Stimulated activated CD8-positive, alpha-beta memory T cell treated with anti-CD3 and anti-CD28 coated beads, Interleukin-12 subunit alpha, Interleukin-12 subunit beta, amount 100 ng/mL, for 1 hour (primary cell): ENCODE measurements at regions not wholly inside any gene's neighbourhood (a gene's known extent, or its start where the extent isn't known, plus 50 kb on each side); places are given as distances from the start of the nearest gene placed in this dataset.

ENCODE experiments used
- DNase-seq: peaks from one replicate; pipeline ENCODE4 v3.0.0-alpha.2; 2020; ENCODE audit warnings: low read depth

DNA sequence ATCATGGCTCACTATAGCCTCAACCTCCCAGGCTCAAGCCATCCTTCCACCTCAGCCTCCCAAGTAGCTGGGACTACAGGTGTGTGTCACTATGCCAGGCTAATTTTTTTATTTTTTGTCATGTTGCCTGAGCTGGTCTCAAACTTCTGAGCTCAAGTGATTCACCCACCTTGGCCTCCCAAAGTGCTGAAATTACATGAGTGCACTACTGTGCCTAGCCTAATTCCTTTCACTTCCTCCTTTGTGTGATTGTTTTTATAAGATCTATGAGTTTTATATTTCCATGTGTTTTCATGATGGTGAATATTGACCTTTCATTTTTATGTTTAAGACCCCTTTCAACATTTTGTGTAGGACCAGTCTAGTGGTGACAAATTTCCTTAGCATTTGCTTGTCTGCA, 55.2 kb upstream of the IL12B start:
- DNase-seq: no peak

DNA sequence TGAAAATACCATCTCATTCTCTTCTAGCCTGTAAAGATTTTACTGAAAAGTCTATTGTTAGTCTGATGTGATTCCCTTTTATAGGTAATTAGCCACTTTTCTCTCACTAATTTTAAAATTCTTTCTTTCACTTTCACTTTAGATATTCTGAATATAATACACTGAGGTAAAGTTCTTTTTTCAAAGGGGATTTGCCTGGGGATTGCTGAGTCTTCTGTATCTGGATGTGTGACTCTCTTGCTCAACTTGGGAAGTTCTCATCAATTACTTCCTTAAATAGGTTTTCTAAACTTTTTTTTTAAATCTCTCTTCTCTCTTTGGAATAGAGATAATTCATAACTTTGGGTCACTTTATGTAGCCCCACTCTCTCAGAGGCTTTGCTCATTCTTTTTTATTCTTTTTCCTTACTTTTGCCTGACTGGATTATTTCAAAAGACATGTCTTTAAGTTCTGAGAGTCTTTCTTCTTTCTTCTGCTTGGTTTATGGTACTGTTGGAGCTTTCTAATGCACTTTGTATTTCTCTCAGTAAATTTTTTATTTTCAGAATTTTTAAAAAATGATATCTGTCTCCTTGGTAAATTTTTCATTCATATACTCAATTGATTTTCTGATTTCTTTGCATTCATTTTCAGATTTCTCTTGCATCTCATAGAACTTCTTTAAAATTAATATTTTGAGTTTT, 55.9 kb upstream of the IL12B start:
- no peak for DNase-seq

DNA sequence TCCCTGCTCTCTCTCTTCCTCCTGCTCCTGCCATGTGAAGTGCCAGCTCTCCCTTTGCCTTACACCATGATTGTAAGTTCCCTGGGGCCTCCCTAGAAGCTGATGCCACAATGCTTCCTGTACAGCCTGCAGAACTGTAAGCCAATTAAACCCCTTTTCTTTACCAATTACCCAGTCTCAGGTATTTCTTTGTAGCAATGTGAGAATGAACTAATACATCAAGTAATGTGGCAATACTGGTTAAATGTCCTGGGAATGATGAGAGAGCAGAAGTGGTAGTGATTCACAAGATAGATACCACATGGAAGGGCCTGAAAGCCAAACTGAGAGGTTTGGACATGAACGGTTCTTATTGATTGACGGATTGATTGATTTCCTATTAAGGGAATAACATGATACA, 62.6 kb upstream of the IL12B start:
- DNase-seq: no peak

DNA sequence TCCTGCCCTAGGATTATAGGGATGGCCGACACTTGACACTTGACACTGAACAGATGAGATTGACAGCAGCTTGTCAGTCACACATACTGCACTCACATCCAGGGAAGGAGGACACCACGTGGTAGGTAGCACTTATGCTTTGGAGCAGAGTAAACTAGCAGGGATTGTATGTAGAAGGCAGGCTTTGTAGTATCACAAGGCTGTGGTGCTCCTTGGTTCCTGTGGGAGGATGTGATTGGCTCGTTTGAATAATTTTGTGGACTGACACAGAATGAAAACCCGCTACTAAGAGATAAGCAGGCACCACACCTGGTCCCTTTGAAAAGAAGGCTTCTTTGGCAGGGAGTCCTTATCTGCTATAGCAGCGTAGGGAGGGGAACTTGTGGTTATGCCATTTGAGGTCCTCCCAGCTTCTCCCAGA, 63.6 kb upstream of the IL12B start:
- DNase-seq: no peak

DNA sequence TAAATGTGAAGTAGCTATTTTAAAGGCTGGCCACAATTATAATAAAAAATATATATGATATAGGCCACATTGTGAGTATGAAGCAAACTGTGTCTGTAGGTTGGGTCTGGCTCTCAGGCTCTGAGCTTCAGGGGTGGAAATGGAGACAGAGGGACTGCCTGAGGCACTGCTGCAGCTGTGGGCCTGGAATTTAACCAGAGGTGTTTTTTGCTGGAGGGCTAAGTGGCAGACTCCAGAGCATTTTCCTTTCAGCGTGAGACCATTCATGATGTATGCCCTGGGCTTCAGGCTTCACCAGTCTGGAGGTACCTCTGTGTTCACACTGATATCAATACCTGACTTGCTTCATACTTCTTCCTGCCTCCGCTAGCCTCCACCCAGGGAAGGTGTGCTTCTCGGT, 64.9 kb upstream of the IL12B start:
- DNase-seq: no peak

DNA sequence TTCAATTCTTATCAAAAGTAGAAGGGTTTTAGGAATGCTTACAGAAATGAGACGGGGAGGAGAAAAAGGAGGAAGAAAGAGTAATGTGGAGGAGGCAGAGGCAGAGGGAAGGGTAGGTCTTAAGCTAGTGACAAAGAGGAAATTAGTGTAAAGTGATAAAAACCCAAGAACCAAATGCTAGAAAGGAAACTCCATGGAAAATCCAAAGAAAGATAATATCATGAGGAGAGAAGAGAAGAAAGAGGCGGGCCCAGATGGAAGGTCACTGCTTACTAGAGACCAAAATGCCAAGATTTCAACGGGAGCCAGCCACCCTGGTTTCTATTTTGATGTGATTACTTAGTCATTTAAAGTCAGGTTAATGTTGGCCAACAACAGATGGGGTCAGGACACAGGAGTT, 68.6 kb upstream of the IL12B start:
- no peak for DNase-seq

DNA sequence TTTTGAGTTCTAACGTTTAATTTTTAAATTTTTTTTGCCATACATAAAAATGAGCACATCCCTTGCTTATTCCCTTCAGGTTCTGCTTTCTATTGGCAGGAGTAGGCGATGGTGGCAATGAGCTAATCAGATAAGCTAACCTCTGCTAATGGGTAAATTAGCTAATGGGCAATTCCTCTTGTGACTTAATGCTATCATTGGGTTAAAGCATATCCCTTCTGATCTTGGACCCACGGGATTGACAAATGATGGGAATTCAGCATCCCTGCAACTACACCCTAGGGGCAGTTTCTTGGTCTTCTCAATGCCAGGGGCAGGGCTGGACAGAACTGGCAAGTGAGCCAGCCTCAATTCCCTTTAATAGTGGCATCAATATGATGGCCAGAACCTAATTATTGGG, 70.2 kb upstream of the IL12B start:
- DNase-seq: no peak

DNA sequence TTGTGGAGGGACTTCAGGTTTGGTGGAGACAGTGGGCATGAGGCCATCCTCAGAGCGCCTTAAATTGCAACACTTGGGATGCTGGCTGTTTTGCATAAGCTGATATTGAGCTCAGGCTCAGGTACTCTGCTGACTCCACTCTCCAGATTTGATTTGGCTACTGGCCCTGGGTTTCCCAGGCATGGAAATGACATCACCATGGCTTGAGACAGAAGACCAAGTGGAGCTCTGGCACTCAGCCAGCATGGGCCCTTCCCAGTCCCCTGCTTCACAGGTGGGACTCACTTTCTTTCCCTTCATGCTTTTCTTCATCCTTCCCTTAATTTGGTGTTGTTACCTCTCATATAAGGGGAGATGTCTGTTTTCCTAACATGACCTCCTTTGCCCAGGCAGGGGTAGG, 72.0 kb upstream of the IL12B start:
- DNase-seq: no peak

DNA sequence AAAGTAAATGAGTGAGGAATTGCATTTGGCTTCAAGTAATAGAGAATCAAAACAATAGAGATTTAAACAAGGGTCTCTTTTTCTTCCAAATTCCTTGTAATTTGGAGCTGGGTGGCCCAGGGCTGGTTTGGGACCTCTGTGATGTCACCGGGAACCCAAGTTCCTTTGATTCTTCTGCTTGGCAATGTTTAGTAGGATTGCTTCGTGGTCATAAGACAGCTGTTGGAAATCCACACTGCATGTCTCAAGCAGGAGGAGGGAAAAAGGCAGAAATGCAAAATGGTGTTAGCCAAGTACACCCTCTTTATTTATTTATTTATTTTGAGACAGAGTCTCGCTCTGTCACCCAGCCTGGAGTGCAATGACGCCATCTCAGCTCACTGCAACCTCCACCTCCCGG, 72.6 kb upstream of the IL12B start:
- DNase-seq: no peak

DNA sequence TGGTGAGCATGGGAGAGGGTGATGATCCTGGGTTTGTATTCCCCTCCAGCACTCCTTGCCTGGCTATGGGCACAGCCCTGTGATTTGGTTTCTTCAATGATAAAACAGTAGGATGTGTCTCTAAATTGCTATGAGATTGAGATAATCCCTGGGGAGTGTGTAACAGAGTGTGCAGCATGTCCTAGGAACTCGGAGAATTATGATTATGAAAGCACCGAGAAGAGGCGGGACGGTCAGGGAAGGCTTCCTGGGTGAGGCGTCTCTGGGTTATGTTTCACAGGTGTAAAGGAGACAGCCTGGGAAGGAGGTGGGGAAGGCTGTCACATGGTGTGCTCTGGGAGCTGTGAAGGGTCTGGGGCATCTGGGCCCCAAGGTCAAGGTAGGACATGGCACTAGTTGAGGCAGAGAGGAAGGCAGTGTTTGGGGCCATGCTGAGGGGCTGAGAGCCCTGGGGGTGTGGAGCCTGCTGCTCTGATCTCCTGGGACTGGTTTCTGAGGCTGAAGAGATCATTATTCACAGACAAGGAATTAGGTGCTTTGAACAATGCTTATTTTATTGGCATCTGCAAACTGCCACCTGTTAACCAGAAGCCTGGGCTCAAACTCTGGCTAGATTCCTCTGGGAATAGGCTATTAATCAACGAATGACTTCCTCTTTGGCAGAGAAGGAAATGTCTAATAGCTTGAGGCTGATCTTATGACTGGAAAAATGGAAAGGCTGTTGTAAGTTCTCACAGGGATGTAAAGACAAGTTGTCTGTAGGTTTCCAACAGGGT, 73.8 kb upstream of the IL12B start:
- DNase-seq: no peak

DNA sequence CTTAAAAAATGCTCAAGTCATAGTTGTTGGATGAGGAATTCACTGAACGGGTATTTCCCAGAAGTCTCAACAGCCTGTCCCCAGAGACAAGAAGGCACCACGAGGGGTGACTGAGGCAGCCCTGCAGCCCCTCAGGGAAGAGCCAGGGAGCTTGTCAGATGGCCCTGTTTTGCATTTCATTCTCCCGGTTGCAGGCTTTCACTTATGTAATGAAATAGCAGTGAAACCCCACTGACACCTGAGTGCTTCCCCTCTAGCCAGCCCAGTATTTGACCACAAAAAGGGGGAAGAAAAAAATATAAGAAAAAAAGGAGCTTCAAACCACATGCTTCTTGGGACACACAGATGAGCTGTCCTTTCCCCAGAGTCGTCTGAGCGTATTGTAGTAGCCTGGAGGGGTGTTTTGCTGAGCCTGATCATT, 75.3 kb upstream of the IL12B start:
- DNase-seq: no peak

DNA sequence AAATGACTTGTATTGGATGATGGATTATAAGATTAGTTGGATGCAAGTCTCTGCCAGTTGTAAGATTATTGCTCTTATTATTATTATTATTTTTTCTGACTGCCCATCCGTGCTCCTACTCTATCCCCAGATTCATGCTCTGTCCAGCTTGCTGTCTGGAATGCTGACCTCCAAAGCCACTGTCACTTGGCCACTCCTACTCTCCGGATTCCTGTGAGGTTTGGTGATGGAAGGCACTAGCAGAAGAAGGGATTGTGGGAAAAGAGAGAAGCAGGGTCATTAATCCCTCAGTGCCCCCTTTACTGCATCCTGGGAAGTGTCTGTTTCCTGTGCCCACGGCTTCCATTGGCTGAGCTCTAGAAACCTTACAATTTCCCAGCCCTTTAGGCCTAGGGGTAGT, 76.3 kb upstream of the IL12B start:
- no peak for DNase-seq

DNA sequence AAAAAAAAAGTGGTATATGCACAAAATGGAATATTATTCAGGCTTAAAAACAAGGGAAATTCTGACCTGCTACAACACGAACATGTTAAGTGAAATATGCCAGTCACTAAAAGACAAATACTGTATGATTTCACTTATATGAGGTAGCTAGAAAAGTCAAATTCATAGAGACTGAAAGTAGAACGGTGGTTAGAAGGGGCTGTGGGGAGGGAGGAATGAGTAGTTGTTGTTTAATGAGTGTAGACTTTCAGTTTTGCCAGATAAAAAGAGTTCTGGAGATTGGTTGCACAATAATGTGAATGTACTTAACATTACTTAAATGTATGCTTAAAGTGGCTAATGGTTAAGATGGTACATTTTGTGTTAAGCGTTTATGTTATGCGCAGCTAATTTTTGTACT, 79.5 kb upstream of the IL12B start:
- DNase-seq: no peak

DNA sequence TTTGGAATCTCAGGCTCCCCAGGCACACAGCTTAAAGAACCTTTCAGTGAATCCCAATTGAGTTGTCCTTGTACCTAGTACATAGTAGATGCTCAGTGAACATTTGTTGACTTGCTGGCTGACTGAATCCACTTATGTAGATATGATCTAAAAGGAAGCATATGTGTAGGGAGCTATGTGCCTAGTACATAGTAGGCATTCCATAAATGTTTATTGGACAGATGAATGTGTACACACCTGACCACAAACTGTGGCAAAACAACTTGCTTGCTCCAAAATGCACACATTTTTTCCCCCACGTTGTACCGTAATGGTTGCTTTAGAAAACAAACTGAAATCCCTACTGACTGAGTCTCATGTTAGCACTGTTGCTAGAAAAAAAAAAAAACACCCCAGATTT, 80.2 kb upstream of the IL12B start:
- DNase-seq: no peak

DNA sequence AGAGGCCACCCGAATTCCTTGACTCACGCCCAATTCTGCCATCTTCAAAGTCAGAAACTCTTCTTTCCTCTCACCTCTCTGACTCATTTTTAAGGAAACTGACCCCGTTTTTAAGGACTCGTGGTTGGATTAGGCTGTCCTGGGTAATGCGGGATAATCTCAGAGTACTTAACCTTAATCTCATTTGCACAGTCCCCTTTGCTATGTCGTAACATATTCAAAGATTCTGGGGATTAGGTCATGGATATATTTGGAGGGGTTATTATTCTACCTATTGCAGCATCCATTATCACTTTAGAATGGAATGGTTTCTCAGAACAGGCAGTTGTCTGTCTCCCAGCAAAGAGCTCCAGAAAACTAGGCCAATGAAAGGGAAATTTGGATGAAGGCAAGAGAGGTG, 80.8 kb upstream of the IL12B start:
- no peak for DNase-seq

DNA sequence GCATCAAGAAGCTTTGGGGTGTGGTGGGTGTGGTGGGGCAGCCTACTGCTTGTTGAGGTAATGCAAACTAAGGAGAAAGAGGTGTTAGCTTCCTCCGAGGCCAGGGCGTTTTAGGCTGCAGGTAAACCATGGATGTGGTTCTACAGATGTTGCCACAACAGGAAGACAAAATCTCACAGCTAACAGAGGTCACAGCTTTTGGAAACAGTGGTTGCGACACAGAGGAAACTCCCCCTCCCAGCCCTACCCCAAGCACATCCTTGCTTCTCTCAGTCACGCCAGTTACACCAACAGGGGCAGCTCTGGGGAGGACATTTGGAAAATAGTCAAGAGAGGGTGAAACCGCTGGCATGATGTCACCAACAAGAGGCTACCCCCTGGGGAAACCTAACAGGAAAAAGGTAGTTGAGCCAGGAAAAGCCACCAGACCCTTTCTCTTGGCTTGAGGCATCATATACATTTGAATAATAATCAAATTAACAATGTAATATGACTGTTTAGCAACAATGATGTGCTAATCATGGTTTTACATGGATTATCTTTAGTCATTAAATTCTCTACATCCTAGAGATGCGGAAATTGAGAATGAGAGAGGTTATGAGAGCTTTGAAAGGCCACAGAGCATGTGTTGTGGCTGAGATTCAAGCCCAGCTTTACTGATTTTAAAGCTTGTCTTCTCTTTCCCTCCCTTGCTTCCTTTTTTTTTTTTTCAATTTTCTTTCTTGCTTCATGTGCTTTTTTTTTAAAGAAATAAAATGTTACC, 82.2 kb upstream of the IL12B start:
- DNase-seq: peak; percentile 43

DNA sequence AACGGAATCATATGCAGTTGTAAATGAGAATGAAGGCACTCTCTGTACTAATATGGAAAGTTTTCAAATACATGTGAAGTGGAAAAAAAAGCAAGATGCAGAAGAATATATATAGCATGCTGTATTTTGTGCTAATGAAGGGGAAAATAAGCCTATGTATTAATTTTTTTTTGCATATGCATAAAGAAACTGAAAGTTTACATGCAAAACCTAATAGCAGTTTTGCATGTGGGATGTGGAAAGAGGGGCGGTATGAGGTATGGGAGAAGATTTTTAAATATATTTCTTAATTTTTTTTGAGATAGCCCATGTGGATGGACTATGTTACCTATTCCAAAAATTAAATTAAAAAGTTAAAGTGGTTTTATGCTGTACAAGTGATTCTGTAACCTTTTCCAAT, 83.7 kb upstream of the IL12B start:
- no peak for DNase-seq

DNA sequence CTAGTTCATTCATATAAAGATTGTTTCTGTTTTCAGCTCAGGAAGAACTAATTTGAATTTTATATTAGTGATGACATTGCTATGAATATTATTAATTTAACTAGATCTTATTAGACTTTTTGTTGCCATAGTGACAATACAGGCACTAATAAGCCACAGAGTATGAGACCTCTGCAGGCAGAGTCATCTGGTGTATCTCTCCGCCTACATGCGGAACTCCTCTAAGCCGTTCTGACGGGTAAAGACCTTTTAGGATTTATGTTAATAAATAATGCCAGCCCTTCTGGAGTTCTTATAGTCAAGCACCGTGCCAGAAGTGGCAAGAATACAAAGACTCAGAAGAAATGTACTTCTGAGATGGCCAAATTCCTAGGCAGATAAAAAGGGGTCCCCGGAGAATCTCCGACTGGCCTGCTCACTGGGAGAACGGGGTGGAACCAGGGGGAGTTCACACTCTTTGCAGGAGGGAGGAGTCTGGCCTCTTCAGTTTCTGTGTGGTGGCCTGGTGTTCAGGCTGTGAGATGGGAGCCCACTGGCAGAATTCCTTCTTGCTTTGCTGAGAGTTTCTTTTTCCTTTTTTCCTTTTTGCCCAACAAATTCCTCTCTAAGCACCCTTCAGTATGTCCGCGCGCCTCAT, 85.1 kb upstream of the IL12B start:
- no peak for DNase-seq

DNA sequence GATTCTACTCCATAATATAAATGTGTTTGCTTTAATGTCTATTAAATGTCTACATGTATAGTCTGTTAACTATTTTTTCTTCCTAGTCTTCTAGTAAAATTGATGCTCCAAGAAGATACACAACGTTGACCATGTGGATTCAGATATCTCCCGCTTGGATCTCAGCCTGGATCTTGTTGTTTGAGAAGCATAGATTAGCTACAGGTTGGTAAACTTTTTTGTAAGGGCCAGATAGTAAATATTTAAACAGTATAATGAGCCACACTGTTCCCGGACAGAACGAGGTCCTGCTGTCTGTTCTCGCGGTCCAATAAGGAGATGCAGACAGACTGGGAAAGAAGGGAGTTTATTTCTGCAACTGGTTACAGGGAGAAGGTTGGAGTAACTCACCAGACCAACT, 86.2 kb upstream of the IL12B start:
- no peak for DNase-seq

DNA sequence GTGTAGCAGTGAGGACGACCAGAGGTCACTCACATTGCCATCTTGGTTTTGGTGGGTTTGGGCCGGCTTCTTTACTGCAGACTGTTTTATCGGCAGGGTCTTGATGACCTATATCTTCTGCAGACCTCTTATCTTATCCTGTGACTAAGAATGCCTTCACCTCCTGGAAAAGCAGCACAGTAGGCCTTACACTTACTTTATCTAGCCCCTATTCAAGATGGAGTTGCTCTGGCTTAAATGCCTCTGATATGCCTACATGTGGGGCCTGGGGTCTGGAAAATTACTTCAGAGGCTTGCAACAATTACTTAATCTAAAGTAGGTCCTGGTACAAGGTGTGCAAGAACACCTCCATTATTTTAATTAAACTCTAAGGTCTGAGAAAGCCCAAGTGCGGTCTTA, 86.9 kb upstream of the IL12B start:
- DNase-seq: no peak

DNA sequence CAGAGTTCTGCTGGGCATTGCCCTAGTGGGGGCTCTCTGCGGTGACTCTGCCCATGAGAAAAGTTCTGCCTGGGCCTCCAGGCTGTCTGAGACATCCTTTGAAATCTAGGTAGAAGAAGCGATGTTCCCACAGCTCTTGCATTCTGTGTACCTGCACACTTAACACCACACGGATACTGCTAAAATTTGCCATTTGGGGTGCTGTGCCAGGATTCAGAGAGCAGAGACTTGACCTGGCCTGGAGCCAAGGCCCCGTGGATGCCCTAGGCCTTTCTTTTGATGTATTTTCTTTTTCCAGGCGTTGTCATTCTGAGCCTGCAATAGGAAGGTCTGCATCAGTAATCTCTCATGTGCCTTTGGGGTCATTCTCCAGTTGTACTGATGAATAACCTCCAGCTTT, 89.3 kb upstream of the IL12B start:
- DNase-seq: no peak

DNA sequence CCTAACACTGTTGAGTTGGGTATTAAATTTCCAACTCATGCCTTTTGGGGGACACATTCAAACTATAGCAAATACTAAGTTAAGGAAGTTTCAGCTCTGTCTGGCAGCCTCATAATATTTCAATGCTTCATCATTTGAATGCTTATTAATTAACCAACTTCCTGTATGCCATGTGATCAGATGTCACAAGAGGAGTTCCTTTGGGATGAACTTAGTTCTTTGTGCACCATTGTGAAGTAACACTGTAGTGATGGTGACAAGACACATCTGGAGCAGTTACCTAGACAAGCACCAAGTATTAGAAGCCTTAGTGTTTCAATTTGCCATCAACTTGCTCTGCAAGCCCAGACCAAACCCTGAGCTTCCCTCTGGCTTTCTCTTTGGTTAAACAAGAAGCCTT, 90.7 kb upstream of the IL12B start:
- no peak for DNase-seq

DNA sequence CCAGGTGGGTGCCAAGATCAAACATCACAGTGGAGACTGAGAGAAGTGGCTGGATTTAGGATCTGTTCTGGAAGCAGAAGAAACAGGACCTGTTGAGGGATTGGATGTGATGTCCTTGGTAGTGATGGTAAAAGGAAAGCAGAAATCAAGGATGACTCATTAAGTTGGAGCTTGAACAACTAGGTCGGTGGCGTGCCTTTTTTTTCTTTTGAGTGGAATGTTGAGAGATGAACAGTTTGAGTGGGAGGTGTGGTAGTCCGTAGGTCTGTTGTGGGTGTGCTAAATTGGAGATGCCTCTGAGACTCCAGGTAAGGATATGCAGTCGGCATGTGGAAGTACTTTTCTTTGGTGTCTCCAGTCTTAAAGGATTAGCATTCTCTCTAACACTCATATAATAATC, 92.1 kb upstream of the IL12B start:
- no peak for DNase-seq
